Breast epithelium (tissue), 3 donors: ENCODE measurements at regions not wholly inside any gene's neighbourhood (a gene's known extent, or its start where the extent isn't known, plus 50 kb on each side); places are given as distances from the start of the nearest gene placed in this dataset.

Source experiments
- POLR2A ChIP-seq: fragments of 450-650 bp; IDR thresholded peaks from one replicate; pipeline ENCODE4 v1.6.1; 2016; ENCODE audit warnings: antibody characterized with exemption, mild to moderate bottlenecking, moderate library complexity
- TF ChIP-seq, protein P1 (sequence below), 3 donors: fragments of 450-650 bp; IDR thresholded peaks; one replicate each; pipeline ENCODE4 v1.5.1; 2016 to 2017; ENCODE audit warnings: antibody characterized with exemption in 3 of 3, mild to moderate bottlenecking in 3 of 3, moderate library complexity in 3 of 3

DNA sequence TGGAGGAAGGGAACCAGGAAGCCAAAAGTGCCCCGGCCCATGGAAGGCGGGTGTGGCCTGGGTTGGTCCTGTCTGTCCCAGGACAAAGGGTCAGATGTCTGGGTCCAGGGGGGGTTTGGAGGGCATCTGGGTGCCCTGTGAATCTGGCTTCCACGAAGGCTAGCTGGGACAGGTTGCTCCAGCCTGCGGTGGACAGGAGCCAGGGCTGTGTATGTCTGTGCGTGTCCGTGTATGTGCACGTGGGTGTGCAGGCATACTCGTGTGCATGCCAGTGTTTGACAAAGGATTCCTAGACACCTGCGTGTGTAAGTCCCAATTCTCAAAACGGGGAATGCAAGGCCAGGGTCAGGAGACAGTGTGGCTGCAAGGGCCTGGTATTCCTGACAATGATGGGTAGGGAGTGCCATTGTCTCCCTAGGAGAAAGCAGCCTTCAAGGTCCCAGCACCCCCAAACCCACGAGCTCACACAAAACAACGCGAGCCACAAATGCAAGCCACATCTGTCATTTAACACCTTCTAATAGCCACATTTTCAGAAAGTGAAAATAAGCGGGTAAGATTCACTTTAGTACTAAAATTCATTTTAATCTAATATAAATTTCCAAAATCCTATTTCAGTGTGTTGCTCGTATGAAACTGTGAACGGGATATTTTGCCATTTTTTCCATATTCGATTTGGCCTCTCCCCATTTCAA lies 78.4 kb upstream of the WNT7B start:
- TF ChIP-seq, protein P1, sequence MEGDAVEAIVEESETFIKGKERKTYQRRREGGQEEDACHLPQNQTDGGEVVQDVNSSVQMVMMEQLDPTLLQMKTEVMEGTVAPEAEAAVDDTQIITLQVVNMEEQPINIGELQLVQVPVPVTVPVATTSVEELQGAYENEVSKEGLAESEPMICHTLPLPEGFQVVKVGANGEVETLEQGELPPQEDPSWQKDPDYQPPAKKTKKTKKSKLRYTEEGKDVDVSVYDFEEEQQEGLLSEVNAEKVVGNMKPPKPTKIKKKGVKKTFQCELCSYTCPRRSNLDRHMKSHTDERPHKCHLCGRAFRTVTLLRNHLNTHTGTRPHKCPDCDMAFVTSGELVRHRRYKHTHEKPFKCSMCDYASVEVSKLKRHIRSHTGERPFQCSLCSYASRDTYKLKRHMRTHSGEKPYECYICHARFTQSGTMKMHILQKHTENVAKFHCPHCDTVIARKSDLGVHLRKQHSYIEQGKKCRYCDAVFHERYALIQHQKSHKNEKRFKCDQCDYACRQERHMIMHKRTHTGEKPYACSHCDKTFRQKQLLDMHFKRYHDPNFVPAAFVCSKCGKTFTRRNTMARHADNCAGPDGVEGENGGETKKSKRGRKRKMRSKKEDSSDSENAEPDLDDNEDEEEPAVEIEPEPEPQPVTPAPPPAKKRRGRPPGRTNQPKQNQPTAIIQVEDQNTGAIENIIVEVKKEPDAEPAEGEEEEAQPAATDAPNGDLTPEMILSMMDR (IDR thresholded peaks at IDR 0.05): no peak
- TF ChIP-seq POLR2A: no peak
